SU-DHL-6 (cell line): ENCODE measurements at regions not wholly inside any gene's neighbourhood (a gene's known extent, or its start where the extent isn't known, plus 50 kb on each side); places are given as distances from the start of the nearest gene placed in this dataset.

ENCODE experiments used
- CTCF ChIP-seq: fragments of 200-600 bp; sonication (generic); IDR thresholded peaks from one replicate; pipeline ENCODE4 v1.5.1; 2017; ENCODE audit warnings: antibody characterized with exemption, mild to moderate bottlenecking, low read length, moderate library complexity; ENCODE audit not compliant: insufficient read depth, poor library complexity, severe bottlenecking
- EZH2phosphoT487 ChIP-seq: fragments of 200-600 bp; sonication (generic), shearing (Covaris generic); conservative IDR thresholded peaks from 2 replicates; pipeline ENCODE4 v1.6.1; 2018; ENCODE audit warnings: mild to moderate bottlenecking, antibody characterized with exemption, low read length, moderate library complexity, mixed read lengths

DNA sequence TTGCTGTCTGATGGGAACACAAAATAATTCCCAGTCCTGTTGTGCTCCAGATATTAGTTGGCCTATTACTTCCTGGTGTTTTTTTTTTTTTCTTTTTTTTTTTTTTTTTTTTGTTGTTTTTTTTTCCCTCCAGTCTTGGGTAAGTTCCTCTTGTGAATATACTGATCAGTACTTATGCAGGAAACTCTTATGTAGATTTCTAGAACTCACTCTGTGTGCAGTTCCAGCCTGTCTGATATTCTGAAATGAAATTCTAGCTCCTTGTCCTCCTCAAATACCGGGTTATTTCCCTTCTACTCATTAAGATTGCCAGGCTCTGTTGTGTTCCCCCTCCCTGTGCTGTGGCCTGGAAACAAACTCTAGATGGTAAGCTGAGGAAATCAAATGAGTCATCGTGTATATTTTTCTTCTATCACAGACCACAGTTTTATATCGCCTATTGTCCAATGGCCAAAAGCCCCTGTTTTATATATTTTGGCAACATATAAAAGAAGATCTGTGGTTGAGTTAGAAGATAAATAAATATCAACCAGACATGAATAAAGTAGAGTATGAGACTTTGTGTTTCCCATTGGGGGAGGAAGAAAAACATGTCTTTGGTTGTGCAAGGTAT is 124.3 kb upstream of the UGT8 start:
- TF ChIP-seq CTCF (no peak), EZH2phosphoT487 (no peak)
